HG03442 (cell line): ENCODE measurements at regions not wholly inside any gene's neighbourhood (a gene's known extent, or its start where the extent isn't known, plus 50 kb on each side); places are given as distances from the start of the nearest gene placed in this dataset.
"Not testable (repeated sequence)": the region's sequence is repeated elsewhere in the genome, so short reads cannot be mapped to it uniquely, and the experiment has no call there.

Experiments
- ATAC-seq: cut with Tn5 transposase; IDR thresholded peaks from one replicate; pipeline ENCODE4 v1.9.1; 2021; ENCODE audit warnings: mild to moderate bottlenecking, moderate library complexity; ENCODE audit not compliant: unreplicated experiment

GRCh38 chr11:104776501-104777170, 121.6 kb downstream of the CASP12 start:
- no peak for ATAC-seq

- no peak for ATAC-seq
Measured at GRCh38 chr11:104774578-104774977, 123.7 kb downstream of the CASP12 start.

- ATAC-seq = no peak
Measured at GRCh38 chr11:104772806-104773241, 125.4 kb downstream of the CASP12 start.

- no peak for ATAC-seq
Measured at GRCh38 chr11:104771763-104772162, 126.5 kb downstream of the CASP12 start.

- not testable (repeated sequence) for ATAC-seq
Measured at GRCh38 chr11:104771046-104771445, 127.2 kb downstream of the CASP12 start.

- no peak for ATAC-seq
Measured at GRCh38 chr11:104765401-104766095, 132.7 kb downstream of the CASP12 start.

- no peak for ATAC-seq
Measured at GRCh38 chr11:104764710-104765045, 133.6 kb downstream of the CASP12 start.

- ATAC-seq = no peak
Measured at GRCh38 chr11:104763930-104764709, 134.1 kb downstream of the CASP12 start.

GRCh38 chr11:104761511-104761910, 136.7 kb downstream of the CASP12 start:
- no peak for ATAC-seq

GRCh38 chr11:104759464-104759863, 138.8 kb downstream of the CASP12 start:
- ATAC-seq = no peak

GRCh38 chr11:104738918-104739317, 159.3 kb downstream of the CASP12 start:
- no peak for ATAC-seq

GRCh38 chr11:104738208-104738607, 160.1 kb downstream of the CASP12 start:
- ATAC-seq = no peak

- no peak for ATAC-seq
Measured at GRCh38 chr11:104736502-104736901, 161.8 kb downstream of the CASP12 start.

- no peak for ATAC-seq
Measured at GRCh38 chr11:104734998-104735397, 163.3 kb downstream of the CASP12 start.

GRCh38 chr11:104731890-104732289, 166.4 kb downstream of the CASP12 start:
- no peak for ATAC-seq

- ATAC-seq = no peak
Measured at GRCh38 chr11:104728927-104729326, 169.3 kb downstream of the CASP12 start.

- no peak for ATAC-seq
Measured at GRCh38 chr11:104727768-104728167, 170.5 kb downstream of the CASP12 start.

GRCh38 chr11:104727095-104727494, 171.2 kb downstream of the CASP12 start:
- no peak for ATAC-seq

GRCh38 chr11:104725796-104726408, 172.4 kb downstream of the CASP12 start:
- ATAC-seq = no peak

- ATAC-seq = no peak
Measured at GRCh38 chr11:104713401-104713800, 184.9 kb downstream of the CASP12 start.

GRCh38 chr11:104705490-104706190, 192.6 kb downstream of the CASP12 start:
- ATAC-seq = peak; percentile 99
